Mucosa of gallbladder (tissue), 1 donor: ENCODE measurements at regions not wholly inside any gene's neighbourhood (a gene's known extent, or its start where the extent isn't known, plus 50 kb on each side); places are given as distances from the start of the nearest gene placed in this dataset.
"Not testable (repeated sequence)": the region's sequence is repeated elsewhere in the genome, so short reads cannot be mapped to it uniquely, and the experiment has no call there.

Experiments
- DNase-seq: peaks from one replicate; pipeline ENCODE4 v3.0.0-alpha.2; 2020; ENCODE audit warnings: low spot score
- donor health status: DM: no; HTN: no; CAD: no.

- DNase-seq: no peak
Measured at GRCh38 chr13:34696296-34696695, 245.8 kb upstream of the NBEA start.

- DNase-seq: no peak
Measured at GRCh38 chr13:34696741-34697140, 245.3 kb upstream of the NBEA start.

DNA sequence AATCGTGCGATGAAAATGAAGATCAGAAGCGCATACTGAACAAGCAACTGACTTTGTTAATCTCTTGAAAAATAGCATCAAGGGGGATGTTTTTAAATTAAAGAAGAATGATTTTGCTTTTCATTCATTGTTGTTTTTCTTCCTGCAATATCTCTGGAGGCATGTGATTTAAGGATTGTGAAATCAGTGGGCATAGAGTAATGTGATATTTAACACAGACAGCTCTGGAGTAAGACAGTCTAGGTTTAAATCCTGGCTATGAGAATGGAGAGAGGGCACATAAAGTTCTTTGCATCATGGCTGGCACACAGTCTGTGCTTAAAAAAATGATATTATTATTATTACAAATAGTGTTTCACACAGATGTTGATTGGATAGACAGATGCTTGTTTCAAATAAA is 243.1 kb upstream of the NBEA start:
- no peak for DNase-seq

DNA sequence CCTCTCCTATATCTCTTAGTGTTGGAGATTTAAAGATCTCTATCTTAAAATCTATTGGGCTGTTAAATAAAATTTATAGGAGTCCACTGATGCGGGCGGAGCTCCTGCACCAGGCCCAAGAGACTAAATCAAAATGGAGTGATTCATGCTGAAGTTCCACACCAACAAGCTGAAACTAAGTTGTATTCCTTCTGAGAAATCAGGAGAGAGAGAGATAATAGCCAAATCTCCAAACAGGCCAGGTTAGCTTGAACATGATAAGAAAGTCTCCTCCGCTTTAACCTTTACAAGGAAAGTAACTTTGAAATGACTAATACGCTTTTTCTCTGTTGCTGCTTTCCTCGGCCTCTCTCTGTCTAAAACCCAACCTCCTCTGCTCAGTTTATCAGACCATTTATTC is 241.9 kb upstream of the NBEA start:
- no peak for DNase-seq

DNA sequence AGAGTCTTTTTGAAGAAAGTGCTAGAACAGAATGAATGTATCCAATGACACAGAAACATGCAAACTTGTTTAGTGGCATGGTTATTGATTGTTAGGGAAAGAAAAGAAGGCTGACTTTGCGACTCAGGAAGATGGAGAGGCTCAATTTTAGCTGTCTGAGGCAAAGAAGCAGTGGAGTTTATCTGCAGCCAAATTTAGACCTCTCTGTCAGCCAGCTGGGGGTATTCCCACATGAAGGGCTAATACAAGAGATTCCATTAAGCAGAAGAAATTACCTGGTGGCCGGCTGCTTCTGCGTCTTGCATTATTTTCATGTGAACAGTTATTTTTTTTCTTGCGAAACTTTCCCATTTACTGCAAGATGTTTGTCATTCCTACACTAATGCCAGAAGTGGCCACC is 240.2 kb upstream of the NBEA start:
- no peak for DNase-seq

DNA sequence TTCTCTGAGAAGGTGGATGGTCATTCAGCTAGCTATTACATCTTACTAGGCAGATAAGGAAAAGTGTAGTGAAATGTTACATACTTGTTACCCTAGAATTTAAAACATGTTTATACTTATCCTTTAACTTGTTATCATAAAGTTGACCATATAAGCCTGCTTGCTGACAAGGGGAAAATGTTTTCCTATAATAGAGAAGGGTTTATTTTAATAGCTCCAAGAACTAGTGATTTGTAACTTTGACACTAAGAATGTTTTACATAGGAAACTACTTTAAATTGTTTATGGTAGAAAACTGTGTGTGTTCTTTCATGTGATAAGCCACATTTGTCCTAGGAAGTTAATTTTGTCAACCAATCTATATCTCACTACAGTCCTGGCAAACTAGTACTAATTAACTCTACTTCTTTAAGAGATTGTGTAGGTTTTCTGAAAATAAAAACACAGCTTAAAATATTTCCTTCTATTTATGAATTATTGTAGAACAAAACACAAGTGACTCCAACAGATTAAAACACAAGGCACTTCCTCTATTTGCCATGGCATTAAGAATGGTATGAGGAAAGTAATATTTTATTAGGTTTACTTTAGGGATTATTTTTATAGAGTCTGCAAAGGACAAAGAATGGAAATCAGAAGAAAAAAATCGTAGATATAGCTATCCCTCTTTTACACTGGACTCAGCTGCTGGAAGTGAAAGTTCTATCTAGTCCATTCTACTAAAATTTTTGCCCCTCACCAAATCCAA is 233.3 kb upstream of the NBEA start:
- no peak for DNase-seq

DNA sequence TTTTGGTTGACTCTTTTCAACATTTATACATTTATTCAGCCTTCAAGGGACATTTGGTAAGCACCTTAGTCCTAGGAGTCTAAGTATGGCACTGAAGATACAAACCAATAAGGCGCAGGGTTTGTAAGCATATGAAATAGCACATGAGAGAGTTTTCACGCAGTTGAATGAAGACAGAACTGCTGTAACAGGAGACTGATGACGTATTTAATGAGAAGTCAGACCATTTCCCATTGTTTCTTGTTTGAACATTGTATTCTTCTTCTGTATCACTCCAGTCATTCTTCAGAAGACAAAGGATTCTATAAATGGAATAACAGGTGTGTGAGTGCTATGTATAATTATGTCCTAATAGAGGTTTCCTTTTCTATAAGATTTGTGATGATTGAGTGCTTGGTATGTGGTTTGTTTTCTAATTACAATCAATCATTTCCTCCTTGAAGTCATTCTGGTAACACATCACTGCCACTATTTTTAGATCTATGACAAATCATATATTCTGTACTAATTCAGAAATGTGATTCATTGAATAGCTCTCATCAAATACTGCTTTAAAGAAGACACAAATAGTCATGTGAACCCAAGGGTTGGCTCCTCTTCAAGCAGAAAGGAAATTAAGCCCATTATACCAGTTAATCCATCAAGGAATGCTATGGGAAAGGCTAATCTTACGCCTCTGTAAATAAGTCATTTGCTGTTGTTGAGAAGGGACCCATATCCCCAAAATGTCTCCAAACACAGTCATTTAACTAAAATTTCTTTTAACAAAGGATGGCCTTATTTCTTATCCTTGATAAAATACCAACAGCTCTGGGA is 222.8 kb upstream of the NBEA start:
- no peak for DNase-seq

DNA sequence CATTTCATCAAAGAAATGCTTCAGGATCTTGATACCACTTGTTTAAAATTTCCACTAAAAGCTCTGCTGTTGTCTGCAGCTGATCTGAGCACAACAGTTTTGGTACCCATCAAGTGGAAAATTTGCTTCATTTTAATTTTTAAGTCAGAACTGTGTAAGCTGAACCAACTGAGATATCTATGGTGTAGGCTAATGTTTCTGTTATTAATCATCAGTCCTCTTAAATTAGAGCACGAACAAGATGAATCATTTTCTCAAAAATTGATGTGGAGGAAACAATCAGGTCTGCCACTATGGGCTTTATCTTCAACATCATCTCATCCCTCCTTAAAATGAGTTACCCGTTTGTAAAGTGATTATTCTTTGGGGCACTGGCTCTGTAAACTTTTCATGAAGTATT is 221.5 kb upstream of the NBEA start:
- no peak for DNase-seq

- DNase-seq: no peak
Measured at GRCh38 chr13:34721631-34722595, 220.2 kb upstream of the NBEA start.

DNA sequence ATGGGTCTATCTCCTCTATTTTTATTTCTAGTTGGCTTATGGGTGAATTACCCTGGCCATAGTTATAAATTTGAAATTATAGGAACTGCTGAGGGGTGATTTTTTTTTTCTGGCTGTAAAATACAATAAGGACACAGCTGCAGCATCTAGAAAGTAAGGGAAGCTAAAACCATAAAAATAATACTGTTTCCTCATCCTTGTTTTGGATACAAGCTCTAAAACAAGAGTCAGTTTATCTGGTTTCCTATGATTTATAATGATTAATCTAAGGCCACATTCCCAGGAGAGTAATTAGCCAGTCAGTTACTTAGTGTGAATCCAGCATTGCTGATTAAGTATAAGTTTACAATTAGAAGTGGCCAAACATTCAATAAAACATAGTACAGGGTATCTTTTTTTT is 219.1 kb upstream of the NBEA start:
- DNase-seq: no peak

DNA sequence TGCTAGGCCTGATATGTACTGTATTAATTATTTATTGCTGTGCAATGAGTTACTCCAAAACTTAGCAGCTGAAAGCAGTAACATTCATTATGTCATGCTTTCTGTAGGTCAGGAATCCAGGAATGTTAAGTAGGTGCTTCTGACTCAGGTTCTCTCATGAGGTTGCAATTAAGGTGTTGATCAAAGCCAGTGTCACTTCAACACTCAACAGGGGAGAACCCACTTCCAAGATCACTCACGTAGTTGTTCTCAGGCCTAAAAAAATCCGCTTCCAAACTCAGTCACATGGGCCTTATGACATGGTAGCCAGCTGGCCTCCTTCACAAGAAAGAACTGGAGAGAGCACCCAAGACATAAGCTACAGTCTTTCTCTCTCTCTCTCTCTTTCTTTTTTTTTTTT is 211.1 kb upstream of the NBEA start:
- no peak for DNase-seq

GRCh38 chr13:34731486-34731885 is 210.6 kb upstream of the NBEA start:
- DNase-seq: no peak

DNA sequence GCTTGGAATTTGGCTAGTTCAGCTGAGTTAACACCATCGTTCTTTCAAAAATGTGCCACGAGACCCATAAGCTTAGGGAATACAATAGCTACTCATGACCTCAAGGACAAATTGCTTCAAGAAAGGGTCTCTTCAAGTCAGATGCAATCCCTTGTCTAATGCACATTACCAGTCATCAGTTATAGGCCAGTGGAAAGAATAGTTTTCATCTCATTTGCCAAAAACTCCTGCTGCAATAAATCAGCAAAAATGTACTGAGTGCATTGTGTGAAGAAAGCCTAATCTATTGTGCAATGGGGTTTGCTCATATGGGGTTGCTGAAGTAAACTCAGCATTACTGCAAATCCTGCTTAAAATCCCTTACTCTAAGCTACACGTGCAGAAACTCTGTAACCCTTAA is 208.3 kb upstream of the NBEA start:
- no peak for DNase-seq

DNA sequence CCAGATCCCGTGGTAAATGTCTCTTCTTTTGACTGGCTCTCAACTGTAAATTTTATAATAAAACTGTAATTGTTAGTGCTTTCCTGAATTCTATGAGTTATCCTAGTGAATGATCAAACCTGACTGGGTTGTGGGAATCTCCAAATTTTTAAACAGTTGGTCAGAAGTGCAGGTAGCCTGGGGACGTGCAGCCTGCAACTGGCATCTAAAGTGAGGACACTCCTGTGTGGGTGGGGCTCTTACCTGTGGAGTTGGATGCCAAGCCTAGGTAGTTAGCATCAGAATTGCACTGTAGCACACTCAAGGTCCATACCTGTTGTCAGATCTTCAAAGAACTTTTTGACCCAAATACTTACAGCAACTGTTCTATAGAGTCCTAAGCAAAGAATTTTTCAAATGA is 207.1 kb upstream of the NBEA start:
- no peak for DNase-seq

GRCh38 chr13:34738254-34738992 is 203.6 kb upstream of the NBEA start:
- no peak for DNase-seq

GRCh38 chr13:34747056-34747455 is 195.0 kb upstream of the NBEA start:
- not testable (repeated sequence) for DNase-seq

GRCh38 chr13:34747507-34747906 is 194.6 kb upstream of the NBEA start:
- no peak for DNase-seq

GRCh38 chr13:34748073-34748472 is 194.0 kb upstream of the NBEA start:
- DNase-seq: peak; percentile 80

DNA sequence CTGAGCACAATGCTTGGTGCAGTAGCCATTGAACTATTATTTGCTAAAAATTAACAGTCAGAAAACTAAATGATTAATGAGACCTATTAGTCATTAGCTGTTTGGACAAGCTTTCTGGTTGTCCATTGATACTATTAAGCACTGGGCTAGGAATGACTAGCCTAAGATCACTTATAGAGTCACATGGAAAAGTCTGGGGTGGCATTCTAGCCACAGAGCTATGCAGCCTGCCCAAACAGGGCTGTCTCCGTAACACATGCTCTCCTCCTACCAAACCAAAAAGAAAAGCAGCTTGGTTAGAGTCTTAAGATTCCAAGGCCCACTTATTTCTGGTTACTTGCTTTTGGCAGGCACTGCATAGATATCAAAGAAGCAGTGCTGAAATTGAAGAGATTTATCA is 193.5 kb upstream of the NBEA start:
- peak; percentile 21 for DNase-seq

DNA sequence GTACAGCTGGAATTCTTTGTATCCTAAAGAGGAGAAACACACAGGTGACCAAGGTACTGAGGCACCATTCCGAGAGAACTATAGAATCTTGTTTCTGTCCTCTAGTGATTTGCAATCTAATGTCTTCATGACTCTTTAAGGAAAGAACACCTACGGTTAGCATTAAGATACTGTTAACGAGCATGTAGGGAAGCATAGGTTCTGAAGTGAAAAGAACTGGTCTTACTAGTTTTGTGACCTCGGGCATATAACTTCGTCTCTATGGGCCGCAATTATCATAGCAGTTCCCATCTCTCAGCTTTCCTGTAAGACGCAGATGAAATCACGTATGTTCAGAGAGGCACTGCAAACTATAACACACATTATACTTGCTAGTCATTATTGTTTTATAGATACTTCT is 193.0 kb upstream of the NBEA start:
- no peak for DNase-seq
